ENCODE measurements at regions not wholly inside any gene's neighbourhood (a gene's known extent, or its start where the extent isn't known, plus 50 kb on each side); places are given as distances from the start of the nearest gene placed in this dataset.
A peak's percentile ranks its signal among the peaks of the same experiment; 100 is the strongest.

GRCh38 chr2:128505575-128506526, 187.2 kb upstream of the HS6ST1 start:
- BruUV-seq (replicated peaks), result no TSS peak
- no peaks in the 10 kb centered on the region for H3K36me3 ChIP-seq (ENCODE audit: control insufficient read depth, insufficient read depth, low read length)
- H3K79me2 ChIP-seq (ENCODE audit: control insufficient read depth, insufficient read depth, low read length), result no peaks in the 10 kb centered on the region
- H3K9me1 ChIP-seq (ENCODE audit: control insufficient read depth, insufficient read depth, low read length), result no peaks in the 10 kb centered on the region
- H3K4me2 ChIP-seq (ENCODE audit: insufficient read depth, low read length), result no peak overlapping the region
- ATAC-seq (no peak), FAIRE-seq (no peak), DNase-seq (ENCODE audit: extremely low read depth in 1 of 4, low spot score in 3 of 4) (no peak)
- 2% methylated on average over 4 of the region's 4 CpGs for WGBS (ENCODE audit: insufficient coverage, low coverage, missing lambda C conversion rate)
- H3K27ac ChIP-seq (ENCODE audit: extremely low read depth, low read depth, low read length), result no peak overlapping the region
- CTCF ChIA-PET (ENCODE audit: low intra/inter-chr PET ratio), result no interaction called here
- peaks cover 3 to 6% of the 10 kb centered on the region in 2 experiments; a peak in 2 of 5 replicates for H3K4me1 ChIP-seq (replicated peaks in 1 of 2; ENCODE audit: control insufficient read depth in 2 of 2, insufficient read depth in 2 of 2, low read length in 2 of 2)
- H3K9me3 ChIP-seq (replicated peaks; ENCODE audit: control insufficient read depth, insufficient read depth, low read depth, low read length), result no peaks in the 10 kb centered on the region
- POLR2A ChIA-PET, result no interaction called here
- in situ Hi-C loops (cut with MboI), result no loop called here
- peaks cover 4% of the 10 kb centered on the region; the same call in 1 of the 2 replicates for H4K20me1 ChIP-seq (replicated peaks; ENCODE audit: control insufficient read depth, insufficient read depth, low read length)
- H2AFZ ChIP-seq (ENCODE audit: low read depth, low read length), result no peak overlapping the region
- intact Hi-C loops (cut with micrococcal nuclease), result no loop called here
- H3K4me3 ChIP-seq, result no peak overlapping the region
- no peak overlapping the region for H3K9ac ChIP-seq (ENCODE audit: insufficient read depth in 1 of 2, low read depth in 2 of 2, low read length in 2 of 2)
- peaks cover 5 to 23% of the 10 kb centered on the region in 2 experiments; a peak in 4 of 5 replicates for H3K27me3 ChIP-seq (ENCODE audit: control insufficient read depth in 2 of 2, insufficient read depth in 2 of 2, low read length in 2 of 2)
- TF ChIP-seq ZNF3 (CRISPR knock-in tag; IDR thresholded peaks at IDR 0.05) (no peak), ATF2 (CRISPR knock-in tag; IDR thresholded peaks at IDR 0.05) (no peak), SNRNP70 (optimal IDR thresholded peaks at IDR 0.05; ENCODE audit: low read depth, low read length) (no peak), ZNF785 (CRISPR knock-in tag; IDR thresholded peaks at IDR 0.05) (no peak), TEAD2 (tag; IDR thresholded peaks at IDR 0.05) (no peak), PRPF4 (IDR thresholded peaks at IDR 0.05; ENCODE audit: insufficient read depth, low read depth, low read length, poor library complexity, severe bottlenecking) (no peak), TEAD4 (IDR thresholded peaks at IDR 0.05; ENCODE audit: low read length) (no peak), TEAD4 (CRISPR knock-in tag; IDR thresholded peaks at IDR 0.05; ENCODE audit: borderline replicate concordance) (no peak), ZHX1 (conservative IDR thresholded peaks at IDR 0.05; ENCODE audit: low read length) (no peak), ZNF316 (IDR thresholded peaks at IDR 0.05) (peak; percentile 40; the same call in 1 of the 2 replicates), MEIS2 (IDR thresholded peaks at IDR 0.05; ENCODE audit: partially characterized antibody) (no peak), ZBTB26 (CRISPR knock-in tag; IDR thresholded peaks at IDR 0.05) (no peak), NFE2 (IDR thresholded peaks at IDR 0.05; ENCODE audit: low read depth) (no peak), SMARCA5 (IDR thresholded peaks at IDR 0.05) (no peak), C11orf30 (IDR thresholded peaks at IDR 0.05; ENCODE audit: low read depth) (peak; percentile 26; the same call in 1 of the 2 replicates), MAFF (IDR thresholded peaks at IDR 0.05; ENCODE audit: low read length) (0 out of 2 replicates have a peak, but pooled peaks have one; percentile 3), POLR3A (IDR thresholded peaks at IDR 0.05; ENCODE audit: borderline replicate concordance, extremely low read depth, insufficient read depth, insufficient read length) (no peak)
